WTC11 (cell line): ENCODE measurements at regions not wholly inside any gene's neighbourhood (a gene's known extent, or its start where the extent isn't known, plus 50 kb on each side); places are given as distances from the start of the nearest gene placed in this dataset.

Source experiments
- ATAC-seq: fragments of 200-7000 bp; cut with Tn5 transposase; 2 replicates; pipeline ENCODE4 v1.10.0; 2021; ENCODE audit warnings: mild to moderate bottlenecking, moderate library complexity
- CTCF ChIA-PET: fragments of 300-600 bp; sonication (Branson Sonifier 250); formaldehyde crosslinking; loops from one replicate; lab custom pipeline; 2021; ENCODE audit warnings: antibody characterized with exemption; lab: Charles Lee
- POLR2A ChIA-PET: fragments of 350-600 bp; sonication (Branson Sonifier 250); formaldehyde crosslinking; loops from one replicate; lab custom pipeline; 2021; ENCODE audit warnings: antibody characterized with exemption; lab: Charles Lee
- DNase-seq: peaks from one replicate; pipeline ENCODE4 v3.0.0; 2021; ENCODE audit warnings: low spot score
- H3K27ac Mint-ChIP-seq: 2 replicates; pipeline ENCODE4 v1.8.0; 2021; ENCODE audit warnings: mixed read lengths
- H3K27me3 Mint-ChIP-seq: 2 replicates; pipeline ENCODE4 v1.8.0; 2021; ENCODE audit warnings: low read depth, mild to moderate bottlenecking, moderate library complexity, mixed read lengths
- H3K36me3 Mint-ChIP-seq: 2 replicates; pipeline ENCODE4 v1.8.0; 2021; ENCODE audit warnings: mixed read lengths
- H3K4me1 Mint-ChIP-seq: 2 replicates; pipeline ENCODE4 v1.8.0; 2022; ENCODE audit warnings: mixed read lengths
- H3K4me3 Mint-ChIP-seq: 2 replicates; pipeline ENCODE4 v1.8.0; 2021; ENCODE audit warnings: mild to moderate bottlenecking, moderate library complexity, mixed read lengths
- H3K9me3 Mint-ChIP-seq: 2 replicates; pipeline ENCODE4 v1.8.0; 2021; ENCODE audit warnings: mixed read lengths
- ARID4B ChIP-seq: sonication (generic); formaldehyde crosslinking; IDR thresholded peaks from 2 replicates; pipeline ENCODE4 v1.8.0; 2023; ENCODE audit warnings: missing genetic modification reagents, mild to moderate bottlenecking, borderline replicate concordance
- CBFB ChIP-seq: sonication (generic); formaldehyde crosslinking; IDR thresholded peaks from 2 replicates; pipeline ENCODE4 v1.8.1; 2022; ENCODE audit warnings: mild to moderate bottlenecking, low read depth, missing genetic modification reagents
- CDX4 ChIP-seq: fragments of 250-450 bp; sonication (Bioruptor Pico); IDR thresholded peaks from 2 replicates; pipeline ENCODE4 v1.9.0; 2021; ENCODE audit warnings: moderate library complexity, mild to moderate bottlenecking, inconsistent platforms, borderline replicate concordance
- CREM ChIP-seq: sonication (generic); formaldehyde crosslinking; IDR thresholded peaks from 2 replicates; pipeline ENCODE4 v1.8.1; 2022; ENCODE audit warnings: mild to moderate bottlenecking, missing genetic modification reagents, moderate library complexity
- CTCF ChIP-seq: fragments of 200-600 bp; IDR thresholded peaks from 2 replicates; pipeline ENCODE4 v1.8.0; 2022; ENCODE audit warnings: antibody characterized with exemption
- E2F1 ChIP-seq: sonication (generic); formaldehyde crosslinking; IDR thresholded peaks from 2 replicates; pipeline ENCODE4 v1.8.0; 2022; ENCODE audit warnings: mild to moderate bottlenecking, missing genetic modification reagents
- FOXP1 ChIP-seq: sonication (generic); formaldehyde crosslinking; IDR thresholded peaks from 2 replicates; pipeline ENCODE4 v1.8.0; 2022; ENCODE audit warnings: missing genetic modification reagents, mild to moderate bottlenecking, moderate library complexity, borderline replicate concordance
- GABPB1 ChIP-seq: sonication (generic); formaldehyde crosslinking; IDR thresholded peaks from 2 replicates; pipeline ENCODE4 v1.8.1; 2023; ENCODE audit warnings: mild to moderate bottlenecking, missing genetic modification reagents
- HMGA2 ChIP-seq: fragments of 250-450 bp; sonication (Bioruptor Pico); IDR thresholded peaks from 2 replicates; pipeline ENCODE4 v1.4.0; 2021; ENCODE audit warnings: mild to moderate bottlenecking, moderate library complexity
- NR2C2 ChIP-seq: sonication (generic); formaldehyde crosslinking; IDR thresholded peaks from 2 replicates; pipeline ENCODE4 v1.8.0; 2022; ENCODE audit warnings: mild to moderate bottlenecking, missing genetic modification reagents
- TEAD4 ChIP-seq: sonication (generic); formaldehyde crosslinking; IDR thresholded peaks from 2 replicates; pipeline ENCODE4 v1.8.0; 2022; ENCODE audit warnings: mild to moderate bottlenecking, missing genetic modification reagents
- TP53 ChIP-seq: sonication (generic); formaldehyde crosslinking; IDR thresholded peaks from 2 replicates; pipeline ENCODE4 v1.8.1; 2023; ENCODE audit warnings: mild to moderate bottlenecking, missing genetic modification reagents
- ZNF232 ChIP-seq: sonication (generic); formaldehyde crosslinking; IDR thresholded peaks from 2 replicates; pipeline ENCODE4 v1.8.0; 2022; ENCODE audit warnings: mild to moderate bottlenecking, missing genetic modification reagents
- ZNF281 ChIP-seq: sonication (generic); formaldehyde crosslinking; IDR thresholded peaks from 2 replicates; pipeline ENCODE4 v1.8.0; 2023; ENCODE audit warnings: mild to moderate bottlenecking, missing genetic modification reagents
- ZNF532 ChIP-seq: fragments of 250-450 bp; sonication (Bioruptor Pico); IDR thresholded peaks from 2 replicates; pipeline ENCODE4 v1.9.0; 2021; ENCODE audit warnings: mild to moderate bottlenecking, borderline replicate concordance
- ZNF671 ChIP-seq: fragments of 250-450 bp; sonication (Bioruptor Pico); IDR thresholded peaks from 2 replicates; pipeline ENCODE4 v1.8.0; 2021; ENCODE audit warnings: mild to moderate bottlenecking
- ZSCAN18 ChIP-seq: fragments of 250-450 bp; sonication (Bioruptor Pico); IDR thresholded peaks from 2 replicates; pipeline ENCODE4 v2.1.2; 2022; ENCODE audit warnings: mild to moderate bottlenecking, moderate library complexity

- DNase-seq: no peak
- Mint-ChIP-seq H3K36me3 (no peaks in the 10 kb centered on the region), H3K4me3 (no peak overlapping the region), H3K27me3 (peaks cover 12% of the 10 kb centered on the region), H3K4me1 (no peaks in the 10 kb centered on the region), H3K9me3 (peaks cover 8% of the 10 kb centered on the region), H3K27ac (no peak overlapping the region)
- ChIA-PET CTCF (interaction anchor here (0.9 to 2.5 kb wide), 2 partner anchors 35 to 46 kb away, joined by 3 to 10 read pairs; no protein-coding TSS in a partner anchor), POLR2A (no interaction called here)
- no peak for ATAC-seq
- no peak for TF ChIP-seq NR2C2 (CRISPR knock-in tag)
- no peak for TF ChIP-seq CTCF
- TF ChIP-seq E2F1: no peak
- TF ChIP-seq GABPB1 (CRISPR knock-in tag): no peak
- no peak for TF ChIP-seq CREM (CRISPR knock-in tag)
- no peak for TF ChIP-seq ZNF671 (CRISPR knock-in tag)
- TF ChIP-seq HMGA2 (CRISPR knock-in tag): no peak
- TF ChIP-seq ZSCAN18 (CRISPR knock-in tag): no peak
- no peak for TF ChIP-seq ZNF532
- no peak for TF ChIP-seq ARID4B (CRISPR knock-in tag)
- no peak for TF ChIP-seq CBFB
- no peak for TF ChIP-seq ZNF281
- no peak for TF ChIP-seq FOXP1 (CRISPR knock-in tag)
- no peak for TF ChIP-seq TP53 (CRISPR knock-in tag)
- TF ChIP-seq ZNF232 (CRISPR knock-in tag): no peak
- no peak for TF ChIP-seq CDX4
- TF ChIP-seq TEAD4: no peak
- TF ChIP-seq, all 79 proteins: peak for 0
Observed at GRCh38 chr17:45675892-45676291, 108.2 kb upstream of the CRHR1 start.
